Activated naive CD4-positive, alpha-beta T cell (primary cell): ENCODE measurements at regions not wholly inside any gene's neighbourhood (a gene's known extent, or its start where the extent isn't known, plus 50 kb on each side); places are given as distances from the start of the nearest gene placed in this dataset.
"Not testable (repeated sequence)": the region's sequence is repeated elsewhere in the genome, so short reads cannot be mapped to it uniquely, and the experiment has no call there.

ENCODE experiments used
- DNase-seq, 4 experiments: peaks; one replicate each; lab custom pipeline; 2025; lab: John Stamatoyannopoulos, UW

DNA sequence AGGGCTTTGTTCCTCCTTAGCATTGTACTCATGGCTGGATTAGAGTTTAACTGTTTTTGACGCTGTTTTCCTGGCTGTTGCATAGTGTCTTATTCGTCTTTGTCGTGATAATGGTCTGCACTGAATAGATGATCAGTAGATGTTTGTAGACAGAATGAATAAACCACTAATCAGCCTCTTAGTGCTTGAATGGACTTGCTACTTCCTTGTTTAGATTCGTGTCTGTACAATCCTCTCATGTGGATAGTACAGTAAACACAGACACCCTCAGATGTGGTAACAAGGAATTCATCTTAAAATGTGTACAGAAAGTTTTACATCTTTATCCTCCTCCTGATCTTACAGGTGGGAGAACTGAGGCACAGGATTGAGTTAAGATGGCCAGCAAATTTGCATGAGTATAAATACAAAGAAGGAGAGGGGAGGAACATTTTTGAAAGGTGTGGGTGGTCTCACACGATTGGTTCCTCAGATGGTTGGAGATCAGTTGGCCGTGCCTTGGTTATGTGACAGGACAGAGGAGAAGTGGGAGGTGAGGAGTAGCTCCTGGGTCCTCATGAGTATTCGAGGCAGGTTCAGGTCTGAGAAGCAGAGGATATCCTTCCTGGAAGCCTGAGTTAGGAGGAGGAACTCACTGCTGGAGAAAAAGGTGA lies 196.0 kb downstream of the KLRB1 start:
- DNase-seq = not testable (repeated sequence)

GRCh38 chr12:9407425-9407748 lies 199.2 kb upstream of the PZP start:
- not testable (repeated sequence) for DNase-seq

- no peak for DNase-seq
Measured at GRCh38 chr12:9406564-9407424, 198.6 kb upstream of the PZP start.

DNA sequence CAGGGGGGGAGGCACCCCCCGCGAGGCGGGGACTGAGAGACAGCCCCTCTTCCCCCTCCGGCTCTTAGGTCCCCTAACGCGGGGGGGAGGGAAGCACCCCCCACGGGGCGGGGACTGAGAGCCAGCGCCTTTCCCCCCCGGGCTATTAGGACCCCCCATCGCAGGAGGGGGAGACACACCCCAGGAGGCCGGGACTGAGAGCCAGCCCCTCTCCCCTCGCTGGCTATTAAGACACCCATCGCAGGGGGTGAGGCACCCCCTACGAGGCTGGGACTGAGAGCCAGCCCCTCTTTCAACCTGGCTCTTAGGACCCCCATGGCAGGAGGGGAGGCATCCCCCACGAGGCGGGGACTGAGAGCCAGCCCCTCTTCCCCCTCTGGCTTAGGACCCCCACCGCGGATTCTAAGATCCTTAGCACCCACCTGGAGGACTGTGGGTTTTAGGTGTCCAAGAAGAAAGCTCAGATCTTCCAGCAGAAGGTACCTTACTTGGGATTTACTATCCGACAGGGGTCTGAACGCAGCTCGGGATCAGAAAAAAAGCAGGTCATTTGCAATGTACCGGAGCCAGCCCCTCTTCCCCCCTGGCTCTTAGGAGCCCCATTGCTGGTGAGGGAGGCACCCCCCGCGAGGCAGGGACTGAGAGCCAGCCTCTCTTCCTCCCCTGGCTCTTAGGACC lies 197.8 kb upstream of the PZP start:
- no peak for DNase-seq

DNA sequence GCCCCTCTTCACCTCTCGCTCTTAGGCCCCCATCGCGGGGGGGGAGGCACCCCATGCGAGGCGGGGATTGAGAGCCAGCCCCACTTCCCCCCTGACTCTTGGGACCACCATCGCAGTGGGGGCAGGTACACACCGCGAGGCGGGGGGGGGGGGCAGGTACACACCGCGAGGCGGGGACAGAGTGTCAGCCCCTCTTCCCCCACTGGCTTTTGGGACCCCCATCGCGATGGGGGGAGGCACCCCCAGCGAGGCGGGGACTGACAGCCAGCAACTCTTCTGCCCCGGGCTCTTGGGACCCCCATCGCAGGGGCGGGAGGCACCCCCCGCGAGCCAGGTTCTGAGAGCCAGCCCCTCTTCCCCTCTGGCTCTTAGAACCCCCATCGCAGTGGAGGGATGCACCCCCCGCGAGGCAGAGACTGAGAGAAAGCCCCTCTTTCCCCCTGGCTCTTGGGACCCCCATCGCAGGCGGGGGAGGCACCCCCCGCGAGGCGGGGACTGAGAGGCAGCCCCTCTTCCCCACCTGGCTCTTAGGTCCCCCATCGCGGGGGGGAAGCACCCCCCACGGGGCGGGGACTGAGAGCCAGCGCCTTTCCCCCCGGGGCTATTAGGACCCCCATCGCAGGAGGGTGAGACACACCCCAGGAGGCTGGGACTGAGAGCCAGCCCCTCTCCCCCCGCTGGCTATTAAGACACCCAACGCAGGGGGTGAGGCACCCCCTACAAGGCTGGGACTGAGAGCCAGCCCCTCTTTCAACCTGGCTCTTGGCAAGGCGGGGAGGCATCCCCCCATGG lies 196.5 kb upstream of the PZP start:
- DNase-seq = peak in 2 of 4 experiments; percentile 16 to 25

DNA sequence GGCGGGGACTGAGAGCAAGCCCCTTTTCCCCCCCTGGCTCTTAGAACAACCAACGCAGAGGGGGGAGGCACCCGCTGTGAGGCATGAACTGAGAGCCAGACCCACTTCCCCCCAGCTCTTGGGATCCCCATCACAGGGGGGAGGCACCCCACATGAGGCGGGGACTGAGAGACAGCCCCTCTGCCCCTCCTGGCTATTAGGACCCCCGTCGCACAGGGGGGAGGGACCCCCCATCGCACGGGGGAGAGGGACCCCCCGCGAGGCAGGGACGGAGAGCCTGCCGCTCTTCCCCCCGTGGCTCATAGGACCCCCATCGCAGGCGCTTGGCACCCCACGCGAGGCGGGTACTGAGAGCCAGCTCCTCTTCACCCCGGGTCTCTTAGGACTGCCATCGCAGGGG lies 195.8 kb upstream of the PZP start:
- no peak for DNase-seq

- not testable (repeated sequence) for DNase-seq
Measured at GRCh38 chr12:9402432-9403040, 194.3 kb upstream of the PZP start.

DNA sequence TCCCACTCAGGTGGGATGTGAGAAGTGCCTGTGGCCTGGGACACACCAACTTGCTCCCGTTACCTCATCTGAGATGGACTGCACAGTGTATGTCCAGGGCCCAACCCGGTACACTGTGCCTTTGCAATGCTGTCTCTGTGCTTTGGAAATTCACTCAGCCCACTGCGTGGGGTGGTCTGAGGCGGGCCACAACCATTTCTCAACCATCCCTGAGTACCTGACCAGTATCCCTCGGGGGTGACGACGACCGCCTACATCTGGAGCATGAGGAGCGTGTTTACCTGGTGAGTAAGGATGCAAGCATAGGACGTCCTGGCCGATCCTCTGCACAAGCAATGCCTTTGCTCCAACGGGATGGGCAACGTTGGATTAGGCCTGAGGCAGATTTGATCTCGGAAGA lies 188.2 kb upstream of the PZP start:
- not testable (repeated sequence) for DNase-seq

GRCh38 chr12:9395220-9395619 lies 187.0 kb upstream of the PZP start:
- DNase-seq = not testable (repeated sequence)

GRCh38 chr12:9392842-9393241 lies 184.6 kb upstream of the PZP start:
- DNase-seq = no peak

DNA sequence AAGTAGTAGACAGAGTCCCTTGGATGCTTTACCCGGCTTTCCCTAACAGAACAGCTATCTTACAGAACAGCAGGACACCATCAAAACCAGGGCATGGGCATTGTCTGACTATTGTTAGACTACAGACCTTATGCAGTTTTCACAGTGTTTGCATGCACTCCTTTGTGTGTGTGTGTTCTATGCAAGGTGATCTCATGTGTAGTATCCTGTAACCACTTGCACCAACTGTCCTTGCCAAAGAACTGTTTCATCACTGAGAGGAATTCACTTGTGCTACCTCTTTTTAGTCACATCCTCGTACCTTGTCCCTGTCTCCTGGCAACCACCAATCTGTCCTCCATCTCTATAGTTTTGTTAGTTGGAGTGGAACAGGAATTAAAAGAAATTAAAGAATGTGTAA lies 183.6 kb upstream of the PZP start:
- no peak for DNase-seq

DNA sequence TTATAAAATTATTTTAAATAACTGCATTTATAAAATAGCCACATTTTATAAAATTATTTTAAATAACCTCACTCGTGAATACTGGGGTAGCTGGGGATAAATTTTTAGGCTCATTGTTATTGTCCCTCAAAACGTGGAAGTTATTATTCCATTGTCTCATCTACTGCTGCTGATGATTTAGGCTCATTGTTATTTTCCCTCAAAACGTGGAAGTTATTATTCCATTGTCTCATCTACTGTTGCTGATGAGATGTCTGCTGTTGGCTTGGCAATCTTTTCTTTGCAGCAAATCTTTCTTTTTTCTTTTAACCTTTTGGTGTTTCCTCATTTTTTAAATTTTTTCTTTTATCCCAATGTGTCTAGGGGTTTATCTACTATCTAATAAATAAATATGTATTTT lies 182.6 kb upstream of the PZP start:
- no peak for DNase-seq

- no peak for DNase-seq
Measured at GRCh38 chr12:9389796-9390195, 181.6 kb upstream of the PZP start.

GRCh38 chr12:9388379-9388778 lies 180.2 kb upstream of the PZP start:
- no peak for DNase-seq

- DNase-seq = no peak
Measured at GRCh38 chr12:9387450-9387849, 179.3 kb upstream of the PZP start.

DNA sequence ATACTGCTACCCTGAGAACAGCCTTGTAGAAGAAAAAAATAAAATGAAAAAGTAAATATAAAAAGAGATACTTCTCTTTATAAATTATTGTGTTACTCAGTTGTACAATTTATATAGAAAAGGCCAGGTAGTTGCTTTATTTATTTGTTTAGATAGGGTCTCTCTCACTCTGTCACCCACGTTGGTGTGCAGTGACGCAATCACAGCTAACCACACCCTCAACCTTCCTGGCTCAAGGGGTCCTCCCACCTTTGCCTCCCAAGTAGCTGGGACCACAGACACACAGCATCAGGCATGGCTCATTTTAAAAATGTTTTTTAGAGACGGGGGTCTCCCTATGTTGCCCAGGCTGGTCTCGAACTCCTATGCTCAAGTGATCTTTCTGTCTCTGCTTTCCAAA lies 175.4 kb upstream of the PZP start:
- no peak for DNase-seq

DNA sequence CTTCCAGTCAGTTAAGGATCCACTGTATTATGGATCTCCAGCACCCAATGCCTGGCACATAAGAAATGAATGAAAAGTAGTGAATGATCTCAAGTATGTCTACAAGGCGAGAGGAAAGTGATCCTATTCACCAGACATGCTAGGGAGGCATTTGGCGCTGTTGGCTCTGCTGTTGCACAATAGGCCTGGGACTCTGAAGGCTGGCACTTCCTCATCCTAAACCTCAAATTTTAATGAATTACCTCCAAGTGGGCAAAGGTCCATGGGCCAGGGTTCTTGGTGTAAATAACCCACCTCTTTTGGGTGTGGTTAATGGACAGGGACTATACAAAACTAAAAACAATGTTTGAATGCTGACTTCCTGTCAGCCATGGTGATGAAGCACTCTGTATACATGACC lies 173.4 kb upstream of the PZP start:
- DNase-seq = no peak

GRCh38 chr12:9380650-9381049 lies 172.5 kb upstream of the PZP start:
- DNase-seq = no peak

GRCh38 chr12:9379023-9379742 lies 171.0 kb upstream of the PZP start:
- no peak for DNase-seq

GRCh38 chr12:9378430-9378835 lies 170.2 kb upstream of the PZP start:
- DNase-seq = no peak

DNA sequence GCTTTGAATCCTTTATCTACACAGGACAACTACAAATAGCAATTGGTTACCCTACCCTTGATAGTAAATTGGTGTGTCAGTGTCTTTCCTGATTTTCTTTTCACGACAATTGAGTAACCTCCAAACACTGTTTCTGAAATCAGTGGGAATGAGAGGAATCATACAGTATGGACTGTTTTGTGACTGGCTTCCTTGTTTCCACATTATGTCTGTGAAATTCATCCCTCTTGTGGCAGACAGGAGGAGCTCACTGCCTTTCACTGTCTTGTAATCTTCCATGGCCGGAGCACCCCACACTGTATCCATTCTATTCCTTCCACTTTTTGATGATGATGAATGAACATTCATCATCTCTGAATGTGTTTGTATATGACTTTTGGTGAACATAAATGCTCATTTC lies 164.0 kb upstream of the PZP start:
- DNase-seq = no peak
